Spinal cord (tissue), 9 donors: ENCODE measurements at regions not wholly inside any gene's neighbourhood (a gene's known extent, or its start where the extent isn't known, plus 50 kb on each side); places are given as distances from the start of the nearest gene placed in this dataset.

Experiments used
- DNase-seq, 6 donors: peaks; one replicate each; pipeline versions ENCODE4 v3.0.0 to v3.0.0-alpha.2; 2013 to 2015; ENCODE audit warnings: low spot score in 6 of 6, low read depth in 4 of 6
- H3K27ac ChIP-seq: one replicate; pipeline ENCODE4 v1.5.1; 2013; ENCODE audit warnings: low read depth, low read length, control low read depth
- H3K27me3 ChIP-seq: one replicate; pipeline ENCODE4 v1.6.1; 2013; ENCODE audit warnings: low read length; ENCODE audit not compliant: control insufficient read depth, insufficient read depth
- H3K36me3 ChIP-seq: one replicate; pipeline ENCODE4 v1.6.1; 2013; ENCODE audit warnings: low read length; ENCODE audit not compliant: control insufficient read depth, insufficient read depth
- H3K4me1 ChIP-seq: one replicate; pipeline ENCODE4 v1.6.1; 2013; ENCODE audit warnings: low read length; ENCODE audit not compliant: control insufficient read depth, insufficient read depth
- H3K4me3 ChIP-seq: one replicate; pipeline ENCODE4 v1.5.1; 2013; ENCODE audit warnings: low read depth, low read length, control low read depth
- H3K9me3 ChIP-seq: one replicate; pipeline ENCODE4 v1.6.1; 2013; ENCODE audit warnings: low read length; ENCODE audit not compliant: control insufficient read depth, insufficient read depth
- WGBS: methylation state at CpG from one replicate; pipeline ENCODE4 v1.1.5; 2013; ENCODE audit warnings: missing lambda C conversion rate; ENCODE audit not compliant: insufficient coverage; 5-methylcytosine and 5-hydroxymethylcytosine counted together
- donor health status: healthy.

DNA sequence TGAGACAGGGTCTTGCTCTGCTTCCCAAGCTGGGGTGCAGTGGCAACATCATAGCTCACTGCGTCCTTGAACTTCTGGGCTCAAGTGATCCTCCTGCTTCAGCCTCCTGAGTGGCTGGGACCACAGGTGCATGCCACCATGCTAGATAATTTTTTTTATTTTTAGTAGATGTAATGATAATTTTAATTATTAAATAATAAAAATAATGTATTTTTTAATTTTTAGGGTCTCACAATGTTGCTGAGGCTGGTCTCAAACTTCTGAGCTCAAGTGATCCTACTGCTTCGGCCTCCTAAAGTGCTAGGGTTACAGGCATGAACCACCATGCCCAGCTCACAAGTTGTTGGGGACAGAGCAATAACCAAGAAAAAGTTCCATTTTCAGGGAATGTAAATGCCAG is 138.0 kb upstream of the RALGAPA2 start:
- no peak overlapping the region for H3K27ac ChIP-seq
- WGBS = 100% methylated on average over 2 of the region's 2 CpGs

DNA sequence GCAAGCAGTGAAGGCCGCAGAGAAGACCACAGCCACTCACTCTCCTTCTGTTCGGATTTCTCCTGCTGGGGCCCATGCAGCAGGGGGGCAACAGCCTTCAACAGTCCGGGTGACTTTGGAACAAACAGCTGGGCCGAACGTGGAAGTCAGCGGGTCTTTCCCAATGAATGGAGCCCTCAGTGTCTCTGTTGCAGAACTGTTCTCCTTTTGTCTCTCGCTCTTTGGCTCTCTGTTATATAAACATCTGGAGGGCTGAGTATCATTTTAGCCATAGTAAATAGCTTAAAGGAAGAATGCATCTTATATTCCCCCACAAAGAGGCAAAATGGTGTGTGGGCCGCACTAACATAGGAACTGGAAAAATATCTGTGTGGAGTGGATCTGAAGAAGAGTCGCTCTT is 136.7 kb upstream of the RALGAPA2 start:
- Histone ChIP-seq H3K4me3 (no peak overlapping the region), H3K4me1 (peaks cover 12% of the 10 kb centered on the region), H3K9me3 (no peaks in the 10 kb centered on the region), H3K27me3 (peaks cover 3% of the 10 kb centered on the region), H3K27ac (peak overlapping the region; percentile 70), H3K36me3 (no peaks in the 10 kb centered on the region)
- WGBS = 37% methylated on average over 6 of the region's 9 CpGs
- peak in 4 of 6 donors; percentile 17 to 79 (median 44) for DNase-seq

More for the DNA sequence above, 138.0 kb upstream of the RALGAPA2 start:
- Histone ChIP-seq H3K27me3 (no peaks in the 10 kb centered on the region), H3K36me3 (no peaks in the 10 kb centered on the region), H3K4me3 (no peak overlapping the region), H3K9me3 (no peaks in the 10 kb centered on the region), H3K4me1 (peaks cover 10% of the 10 kb centered on the region)
- no peak for DNase-seq

GRCh38 chr20:20847814-20848213 is 135.4 kb upstream of the RALGAPA2 start:
- H3K27ac ChIP-seq = peak overlapping the region; percentile 70
- no peaks in the 10 kb centered on the region for H3K36me3 ChIP-seq
- H3K27me3 ChIP-seq = peaks cover 3% of the 10 kb centered on the region
- 55% methylated on average over 11 of the region's 11 CpGs for WGBS
- no peaks in the 10 kb centered on the region for H3K9me3 ChIP-seq
- no peak overlapping the region for H3K4me3 ChIP-seq
- DNase-seq = no peak
- peaks cover 15% of the 10 kb centered on the region for H3K4me1 ChIP-seq

GRCh38 chr20:20843982-20844381 is 131.5 kb upstream of the RALGAPA2 start:
- DNase-seq = no peak
- peaks cover 11% of the 10 kb centered on the region for H3K4me1 ChIP-seq
- no peaks in the 10 kb centered on the region for H3K36me3 ChIP-seq
- H3K27ac ChIP-seq = no peak overlapping the region
- H3K27me3 ChIP-seq = peaks cover 7% of the 10 kb centered on the region
- 53% methylated on average over 5 of the region's 6 CpGs for WGBS
- H3K9me3 ChIP-seq = no peaks in the 10 kb centered on the region
- no peak overlapping the region for H3K4me3 ChIP-seq

DNA sequence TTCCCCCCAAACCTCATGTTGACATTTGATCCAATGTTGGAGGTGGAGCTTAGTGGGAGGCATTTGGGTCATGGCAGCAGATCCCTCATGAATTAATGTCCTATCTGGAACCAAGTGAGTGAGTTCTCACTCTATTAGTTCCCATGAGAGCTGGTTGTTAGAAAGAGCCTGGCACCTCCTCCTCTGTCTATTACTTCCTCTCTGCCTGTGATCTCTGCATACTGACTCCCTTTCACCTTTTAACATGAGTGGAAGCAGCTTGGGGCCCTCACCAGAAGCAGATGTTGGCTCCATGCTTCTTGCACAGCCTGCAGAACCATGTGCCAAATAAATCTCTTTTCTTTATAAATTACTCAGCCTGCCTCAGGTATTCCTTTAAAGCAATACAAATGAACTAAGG is 127.3 kb upstream of the RALGAPA2 start:
- H3K4me3 ChIP-seq = no peak overlapping the region
- peaks cover 14% of the 10 kb centered on the region for H3K27me3 ChIP-seq
- no peaks in the 10 kb centered on the region for H3K9me3 ChIP-seq
- no peak overlapping the region for H3K27ac ChIP-seq
- DNase-seq = no peak
- peaks cover 7% of the 10 kb centered on the region for H3K4me1 ChIP-seq
- no peaks in the 10 kb centered on the region for H3K36me3 ChIP-seq

- Histone ChIP-seq H3K27me3 (peaks cover 17% of the 10 kb centered on the region), H3K9me3 (no peaks in the 10 kb centered on the region), H3K27ac (no peak overlapping the region), H3K4me1 (peaks cover 3% of the 10 kb centered on the region), H3K36me3 (no peaks in the 10 kb centered on the region), H3K4me3 (no peak overlapping the region)
- WGBS = 21% methylated on average over 17 of the region's 19 CpGs
- DNase-seq = peak in 5 of 6 donors; percentile 48 to 93 (median 57)
Measured at GRCh38 chr20:20837574-20838021, 125.2 kb upstream of the RALGAPA2 start.

- H3K27ac ChIP-seq = no peak overlapping the region
- DNase-seq = no peak
- no peaks in the 10 kb centered on the region for H3K9me3 ChIP-seq
- peaks cover 17% of the 10 kb centered on the region for H3K27me3 ChIP-seq
- no peaks in the 10 kb centered on the region for H3K36me3 ChIP-seq
- 71% methylated on average over 1 of the region's 6 CpGs for WGBS
- peaks cover 3% of the 10 kb centered on the region for H3K4me1 ChIP-seq
- H3K4me3 ChIP-seq = no peak overlapping the region
Measured at GRCh38 chr20:20836836-20837235, 124.4 kb upstream of the RALGAPA2 start.

DNA sequence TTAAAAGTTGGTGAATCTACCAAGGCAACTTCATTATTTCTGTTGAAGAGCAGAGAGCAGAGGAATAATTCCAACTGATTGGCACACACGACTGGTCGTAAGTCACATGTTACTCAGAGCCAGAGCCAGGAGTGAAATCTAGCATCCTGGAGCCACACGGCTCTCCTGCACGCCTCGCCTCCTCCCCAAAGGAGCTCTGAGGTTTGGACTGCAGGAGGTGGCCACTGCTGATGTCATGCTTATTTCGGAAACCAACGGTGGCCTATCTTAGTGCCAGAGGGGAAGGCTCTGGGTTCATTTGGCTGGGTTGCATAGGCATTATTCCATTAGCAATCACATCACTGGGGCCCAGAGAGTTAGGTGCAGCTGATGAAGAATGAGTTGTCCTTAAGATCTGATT is 123.5 kb upstream of the RALGAPA2 start:
- no peaks in the 10 kb centered on the region for H3K36me3 ChIP-seq
- WGBS = 76% methylated on average over 4 of the region's 7 CpGs
- no peak overlapping the region for H3K27ac ChIP-seq
- H3K4me1 ChIP-seq = peaks cover 3% of the 10 kb centered on the region
- H3K9me3 ChIP-seq = no peaks in the 10 kb centered on the region
- no peak for DNase-seq
- H3K27me3 ChIP-seq = peaks cover 17% of the 10 kb centered on the region
- H3K4me3 ChIP-seq = no peak overlapping the region

GRCh38 chr20:20834008-20834407 is 121.6 kb upstream of the RALGAPA2 start:
- H3K4me1 ChIP-seq = peaks cover 3% of the 10 kb centered on the region
- no CpG with 5 or more reads among the region's 1 CpG for WGBS
- peaks cover 12% of the 10 kb centered on the region for H3K27me3 ChIP-seq
- no peaks in the 10 kb centered on the region for H3K9me3 ChIP-seq
- no peak for DNase-seq
- no peaks in the 10 kb centered on the region for H3K36me3 ChIP-seq
- H3K4me3 ChIP-seq = no peak overlapping the region
- H3K27ac ChIP-seq = no peak overlapping the region

DNA sequence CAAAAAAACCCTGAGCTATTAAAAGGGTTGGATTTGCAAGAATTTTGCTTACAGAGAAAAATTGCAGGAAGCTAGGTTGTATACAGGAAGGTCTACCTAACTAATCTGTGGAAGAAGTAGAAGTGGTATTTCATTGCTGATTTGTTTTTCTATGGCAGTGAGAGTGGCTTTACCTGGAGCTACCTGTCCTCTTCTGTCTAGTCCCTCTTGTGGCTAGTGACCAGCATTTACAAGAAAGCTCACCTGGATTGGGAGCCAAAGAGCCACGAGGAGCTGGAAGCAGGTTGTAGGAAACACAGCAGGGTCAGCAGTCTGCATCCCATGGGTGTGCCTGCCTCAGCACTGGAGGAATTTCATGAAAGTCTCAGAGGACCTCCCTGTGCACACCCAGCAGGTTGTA is 120.3 kb upstream of the RALGAPA2 start:
- Histone ChIP-seq H3K27ac (no peak overlapping the region), H3K4me3 (no peak overlapping the region), H3K27me3 (peaks cover 8% of the 10 kb centered on the region), H3K36me3 (no peaks in the 10 kb centered on the region), H3K4me1 (peaks cover 2% of the 10 kb centered on the region), H3K9me3 (no peaks in the 10 kb centered on the region)
- DNase-seq = no peak
- WGBS = 100% methylated on average over 1 of the region's 1 CpG
